Mucosa of descending colon (tissue), 3 donors: ENCODE measurements at regions not wholly inside any gene's neighbourhood (a gene's known extent, or its start where the extent isn't known, plus 50 kb on each side); places are given as distances from the start of the nearest gene placed in this dataset.

Experiments
- ATAC-seq: fragments of 200-7000 bp; cut with Tn5 transposase; one replicate; pipeline ENCODE4 v1.9.1; 2020; ENCODE audit warnings: mild to moderate bottlenecking, moderate library complexity
- DNase-seq, 3 donors: peaks; one replicate each; pipeline ENCODE4 v3.0.0-alpha.2; 2020
- H3K36me3 ChIP-seq: fragments of 200-600 bp; one replicate; pipeline ENCODE4 v1.8.0; 2021; ENCODE audit warnings: low read depth, mild to moderate bottlenecking
- H3K4me1 ChIP-seq: fragments of 200-600 bp; one replicate; pipeline ENCODE4 v1.8.0; 2021; ENCODE audit warnings: low read depth, mild to moderate bottlenecking
- H3K4me3 ChIP-seq: fragments of 200-600 bp; one replicate; pipeline ENCODE4 v1.8.0; 2021; ENCODE audit warnings: mild to moderate bottlenecking
- H3K9me3 ChIP-seq: fragments of 200-600 bp; one replicate; pipeline ENCODE4 v1.8.0; 2021; ENCODE audit warnings: mild to moderate bottlenecking
- intact Hi-C, 2 donors: fragments of 100-400 bp; cut with DNase I in 1 of 2; cut with micrococcal nuclease in 1 of 2; formaldehyde crosslinking; loops; one replicate each; pipeline versions ENCODE4 v1.11.0 to v1.11.1; 2022; cut with DNase I, micrococcal nuclease
- TF ChIP-seq, protein P1 (sequence below): fragments of 200-600 bp; IDR thresholded peaks from one replicate; pipeline ENCODE4 v1.8.0; 2022; ENCODE audit warnings: antibody characterized with exemption, mild to moderate bottlenecking
- donor health status: DM: no; HTN: no; CAD: no; lungs with moderate emphysema.
- donor health status: DM: no; HTN: no; CAD: no.
- donor health status: DM: no; HTN: yes; CAD: no.

DNA sequence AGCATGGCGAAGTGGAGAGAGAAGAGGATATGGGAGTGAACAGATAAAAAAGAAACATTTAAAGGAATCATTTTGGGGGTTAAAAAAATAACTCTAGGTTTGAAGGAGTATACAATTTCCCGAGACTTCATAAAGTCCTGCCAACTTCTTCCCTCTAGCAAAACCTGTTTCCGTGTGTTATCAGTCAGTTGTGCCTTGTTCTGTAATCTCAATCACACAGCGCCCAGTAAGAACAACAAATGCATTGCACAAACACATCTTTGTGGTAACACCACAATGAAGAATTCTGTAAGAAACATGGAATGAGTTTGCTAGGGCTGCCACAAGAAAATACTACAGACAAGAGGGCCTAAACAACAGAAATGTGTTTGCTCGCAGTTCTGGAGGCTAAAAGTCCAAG, 144.7 kb upstream of the FUT8 start:
- Histone ChIP-seq H3K9me3 (no peaks in the 10 kb centered on the region), H3K4me1 (peaks cover 4% of the 10 kb centered on the region), H3K36me3 (no peaks in the 10 kb centered on the region), H3K4me3 (no peak overlapping the region)
- ATAC-seq (peak; percentile 29), DNase-seq (no peak)
- intact Hi-C loops = no loop called here
- TF ChIP-seq, protein P1, sequence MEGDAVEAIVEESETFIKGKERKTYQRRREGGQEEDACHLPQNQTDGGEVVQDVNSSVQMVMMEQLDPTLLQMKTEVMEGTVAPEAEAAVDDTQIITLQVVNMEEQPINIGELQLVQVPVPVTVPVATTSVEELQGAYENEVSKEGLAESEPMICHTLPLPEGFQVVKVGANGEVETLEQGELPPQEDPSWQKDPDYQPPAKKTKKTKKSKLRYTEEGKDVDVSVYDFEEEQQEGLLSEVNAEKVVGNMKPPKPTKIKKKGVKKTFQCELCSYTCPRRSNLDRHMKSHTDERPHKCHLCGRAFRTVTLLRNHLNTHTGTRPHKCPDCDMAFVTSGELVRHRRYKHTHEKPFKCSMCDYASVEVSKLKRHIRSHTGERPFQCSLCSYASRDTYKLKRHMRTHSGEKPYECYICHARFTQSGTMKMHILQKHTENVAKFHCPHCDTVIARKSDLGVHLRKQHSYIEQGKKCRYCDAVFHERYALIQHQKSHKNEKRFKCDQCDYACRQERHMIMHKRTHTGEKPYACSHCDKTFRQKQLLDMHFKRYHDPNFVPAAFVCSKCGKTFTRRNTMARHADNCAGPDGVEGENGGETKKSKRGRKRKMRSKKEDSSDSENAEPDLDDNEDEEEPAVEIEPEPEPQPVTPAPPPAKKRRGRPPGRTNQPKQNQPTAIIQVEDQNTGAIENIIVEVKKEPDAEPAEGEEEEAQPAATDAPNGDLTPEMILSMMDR = no peak

DNA sequence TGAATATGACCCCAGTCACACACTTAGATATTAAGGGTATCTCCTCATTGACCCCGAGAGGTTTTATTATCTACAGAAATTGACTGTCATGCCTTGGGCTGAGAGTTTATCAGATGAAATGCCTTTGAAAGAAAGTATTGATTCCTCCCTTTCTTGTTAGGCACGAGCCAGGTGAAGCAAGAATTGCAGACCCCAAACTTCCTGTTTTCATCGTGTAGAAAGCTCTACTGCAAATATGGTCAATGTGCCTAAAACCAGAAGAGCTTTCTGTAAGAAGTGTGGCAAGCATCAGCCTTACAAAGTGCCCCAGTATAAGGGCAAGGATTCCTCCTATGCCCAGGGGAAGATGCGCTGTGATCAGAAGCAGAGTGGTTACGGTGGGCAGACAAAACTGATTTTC, 143.9 kb upstream of the FUT8 start:
- Histone ChIP-seq H3K4me3 (no peak overlapping the region), H3K9me3 (no peaks in the 10 kb centered on the region), H3K4me1 (peaks cover 4% of the 10 kb centered on the region), H3K36me3 (no peaks in the 10 kb centered on the region)
- no peak for ATAC-seq
- intact Hi-C loops = no loop called here
- no peak for DNase-seq
- TF ChIP-seq, protein P1 = no peak

DNA sequence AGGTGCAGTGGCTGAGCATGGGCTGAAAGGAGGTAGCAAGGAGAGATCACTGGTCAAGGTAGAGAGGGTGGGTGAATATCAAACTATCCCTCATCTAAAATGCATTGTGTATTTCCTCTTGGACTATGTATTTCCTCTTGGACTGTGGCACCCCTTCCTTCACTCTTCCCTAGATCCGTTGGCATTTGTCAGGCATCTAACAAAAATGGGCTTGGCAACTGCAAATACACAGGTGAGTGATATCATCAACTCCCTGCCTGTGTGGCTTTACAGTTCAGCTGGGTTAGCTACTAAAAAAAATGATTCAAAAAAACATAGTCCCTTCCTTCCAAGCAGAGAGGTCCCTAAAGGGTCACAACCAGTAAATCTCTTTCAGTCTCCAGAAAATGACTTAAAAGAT, 142.8 kb upstream of the FUT8 start:
- intact Hi-C loops = no loop called here
- no peak for DNase-seq

DNA sequence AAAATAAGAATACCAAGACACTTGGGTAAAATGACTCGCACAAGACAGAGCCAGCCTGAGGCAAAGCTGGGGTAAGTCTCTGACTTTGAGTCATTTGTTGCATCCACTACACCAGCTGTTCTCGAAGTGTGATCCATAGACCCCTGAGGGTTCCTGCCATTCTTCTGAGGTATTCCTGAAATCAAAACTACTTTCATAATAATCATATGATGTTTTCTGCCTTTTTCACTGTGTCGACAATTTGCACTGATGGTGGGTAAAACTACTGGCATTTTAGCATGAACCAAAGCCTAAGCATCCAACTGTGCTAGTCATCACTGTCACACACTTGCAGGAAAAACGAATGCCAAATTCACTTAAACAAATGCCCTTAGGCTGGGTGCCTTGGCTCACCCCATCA, 135.5 kb upstream of the FUT8 start:
- Histone ChIP-seq H3K4me3 (no peak overlapping the region), H3K4me1 (no peaks in the 10 kb centered on the region), H3K9me3 (no peaks in the 10 kb centered on the region), H3K36me3 (no peaks in the 10 kb centered on the region)
- DNase-seq = no peak
- ATAC-seq = no peak
- TF ChIP-seq, protein P1 = no peak
- intact Hi-C loops = no loop called here

More for the DNA sequence above, 142.8 kb upstream of the FUT8 start:
- TF ChIP-seq, protein P1 = no peak
- Histone ChIP-seq H3K36me3 (no peaks in the 10 kb centered on the region), H3K9me3 (no peaks in the 10 kb centered on the region), H3K4me1 (peaks cover 4% of the 10 kb centered on the region), H3K4me3 (no peak overlapping the region)
- ATAC-seq = peak; percentile 94

DNA sequence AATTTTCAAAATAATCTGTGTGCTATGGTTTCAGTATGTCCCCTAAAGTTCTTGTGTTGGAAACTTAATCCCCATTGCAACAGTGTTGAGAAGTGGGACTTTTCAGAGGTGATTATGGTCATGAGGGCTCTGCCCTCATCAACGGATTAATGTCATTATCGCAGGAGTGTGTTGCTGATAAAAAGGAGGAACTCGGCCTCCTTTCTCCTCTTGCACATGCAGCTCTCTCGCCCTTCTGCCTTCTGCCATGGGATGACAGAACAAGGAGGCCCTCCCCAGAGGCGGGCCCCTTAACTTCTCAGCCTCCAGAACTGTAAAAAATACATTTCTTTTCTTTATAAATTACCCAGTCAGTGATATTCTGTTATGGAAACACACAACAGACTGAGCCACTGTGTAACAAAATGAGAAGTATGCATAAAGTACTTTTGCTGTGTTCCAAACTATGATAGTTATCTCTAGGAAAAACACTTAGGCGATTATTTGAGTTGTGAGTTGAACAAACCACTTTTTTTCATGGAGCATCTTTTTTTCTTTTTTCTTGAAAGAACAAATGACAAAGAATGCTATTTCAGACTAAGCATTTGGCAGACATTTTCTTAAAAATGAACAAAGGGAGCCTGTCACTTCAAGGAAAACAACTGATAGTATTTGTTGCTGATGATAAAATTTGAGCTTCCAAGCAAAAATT, 134.8 kb upstream of the FUT8 start:
- no peak for DNase-seq
- no peak overlapping the region for H3K4me3 ChIP-seq
- no peaks in the 10 kb centered on the region for H3K4me1 ChIP-seq
- no peak for ATAC-seq
- intact Hi-C loops = no loop called here
- TF ChIP-seq, protein P1 = no peak
- no peaks in the 10 kb centered on the region for H3K36me3 ChIP-seq
- H3K9me3 ChIP-seq = no peaks in the 10 kb centered on the region

DNA sequence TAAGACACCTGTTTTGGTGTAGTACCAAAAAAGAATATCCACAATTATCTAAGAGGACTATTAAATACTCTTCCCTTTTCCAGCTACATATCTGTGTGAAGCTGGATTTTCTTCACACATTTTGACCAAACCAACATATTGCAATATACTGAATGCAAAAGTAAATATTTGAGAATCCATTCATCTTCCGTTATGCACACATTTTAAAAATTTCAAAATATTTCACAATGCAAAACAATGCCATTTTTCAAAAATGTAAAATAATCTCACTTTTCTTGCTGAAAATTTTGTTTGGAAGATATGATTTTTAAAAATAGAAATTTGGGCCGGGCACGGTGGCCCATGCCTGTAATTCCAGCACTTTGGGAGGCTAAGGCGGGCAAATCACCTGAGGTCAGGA, 133.9 kb upstream of the FUT8 start:
- H3K4me3 ChIP-seq = no peak overlapping the region
- no peaks in the 10 kb centered on the region for H3K4me1 ChIP-seq
- TF ChIP-seq, protein P1 = no peak
- ATAC-seq (no peak), DNase-seq (no peak)
- intact Hi-C loops = no loop called here
- H3K36me3 ChIP-seq = no peaks in the 10 kb centered on the region
- H3K9me3 ChIP-seq = no peaks in the 10 kb centered on the region
